Stimulated activated naive CD8-positive, alpha-beta T cell treated with anti-CD3 and anti-CD28 coated beads, Interleukin-15, Interleukin-2, amounts not matched to agents 100 U/mL and 50 U/mL, for 24 hours (primary cell): ENCODE measurements at regions not wholly inside any gene's neighbourhood (a gene's known extent, or its start where the extent isn't known, plus 50 kb on each side); places are given as distances from the start of the nearest gene placed in this dataset.

Experiments
- ATAC-seq: fragments of 150-1000 bp; cut with Tn5 transposase; one replicate; pipeline ENCODE4 v1.10.0; 2021
- DNase-seq: peaks from one replicate; pipeline ENCODE4 v3.0.0; 2021

DNA sequence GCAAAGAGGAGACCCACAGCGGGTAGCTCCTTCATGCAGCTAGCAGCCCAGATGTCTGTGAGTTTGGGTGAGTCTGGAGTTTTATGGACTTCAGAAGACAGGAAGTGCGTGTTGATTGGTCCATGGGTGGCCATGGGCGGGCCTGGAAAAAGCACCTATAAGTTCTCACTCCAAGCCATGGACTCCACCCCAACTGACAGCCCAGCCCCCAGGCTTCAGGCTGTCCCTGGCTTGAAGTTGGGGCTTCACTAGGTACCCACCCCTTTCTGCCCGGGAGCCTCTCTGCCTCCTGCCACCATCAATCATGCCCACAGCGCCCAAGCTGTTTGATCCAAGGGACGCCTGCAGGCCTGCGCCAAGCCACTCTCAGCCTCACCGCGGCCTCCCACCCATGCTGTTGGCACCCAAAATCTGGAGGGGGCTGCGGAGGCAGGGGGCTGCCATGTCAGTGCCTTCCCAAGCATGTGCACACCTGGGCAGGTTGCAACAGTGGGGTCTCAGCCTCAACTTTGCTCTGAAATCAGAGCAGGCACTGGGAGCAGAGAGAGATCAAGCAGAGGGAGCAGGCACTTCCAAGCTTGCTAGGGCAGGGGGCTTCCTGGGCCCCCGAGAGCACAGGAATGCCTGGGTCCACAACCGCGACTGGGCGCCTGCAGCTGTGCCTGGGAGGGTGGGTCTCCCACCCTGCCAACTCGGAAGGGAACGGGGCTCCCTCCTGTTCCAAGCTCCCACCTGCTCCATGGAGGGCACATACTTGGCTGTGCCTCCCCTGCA lies 1503.7 kb downstream of the CDH11 start:
- ATAC-seq, result no peak
- no peak for DNase-seq

DNA sequence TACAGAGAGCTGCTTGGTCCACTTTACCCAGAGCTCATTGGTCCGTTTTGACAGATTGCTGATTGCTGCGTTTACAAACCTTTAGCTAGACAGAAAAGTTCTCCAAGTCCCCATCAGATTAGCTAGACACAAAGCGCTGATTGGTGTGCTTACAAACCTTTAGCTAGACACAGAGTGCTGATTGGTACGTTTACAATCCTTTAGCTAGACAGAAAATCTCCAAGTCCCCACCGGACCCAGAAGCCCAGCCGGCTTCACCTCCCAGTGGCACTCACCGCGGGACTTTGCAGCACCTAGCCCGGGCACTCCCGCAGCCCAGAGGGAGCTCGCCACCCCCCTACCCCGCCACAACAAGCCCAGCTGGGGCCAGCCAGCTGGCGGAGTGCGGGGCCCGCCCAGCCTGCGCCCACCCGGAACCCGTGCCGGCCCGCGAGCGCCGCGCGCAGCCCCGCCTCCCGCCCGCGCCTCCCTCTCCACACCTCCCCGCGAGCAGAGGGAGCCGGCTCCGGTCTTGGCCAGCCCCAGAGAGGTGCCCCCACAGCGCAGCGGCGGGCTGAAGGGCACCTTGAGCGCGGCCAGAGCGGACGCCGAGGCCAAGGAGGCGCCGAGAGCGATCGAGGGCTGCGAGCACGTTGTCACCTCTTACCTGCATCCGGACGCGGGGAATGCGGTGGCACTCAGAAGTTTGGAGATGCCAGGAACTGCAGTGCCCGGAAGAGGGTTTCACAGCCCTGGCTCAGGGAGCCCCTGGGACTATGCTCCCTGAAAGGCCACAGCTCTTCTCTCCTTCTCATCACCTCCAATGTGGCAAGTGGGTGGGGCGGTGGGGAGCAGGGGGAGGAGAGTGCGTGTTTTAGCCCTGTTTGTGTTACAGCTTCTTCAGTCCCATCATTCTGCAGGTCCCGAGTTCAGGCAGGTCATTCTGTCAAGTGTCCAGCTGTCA lies 1504.5 kb downstream of the CDH11 start:
- DNase-seq, result no peak
- no peak for ATAC-seq

DNA sequence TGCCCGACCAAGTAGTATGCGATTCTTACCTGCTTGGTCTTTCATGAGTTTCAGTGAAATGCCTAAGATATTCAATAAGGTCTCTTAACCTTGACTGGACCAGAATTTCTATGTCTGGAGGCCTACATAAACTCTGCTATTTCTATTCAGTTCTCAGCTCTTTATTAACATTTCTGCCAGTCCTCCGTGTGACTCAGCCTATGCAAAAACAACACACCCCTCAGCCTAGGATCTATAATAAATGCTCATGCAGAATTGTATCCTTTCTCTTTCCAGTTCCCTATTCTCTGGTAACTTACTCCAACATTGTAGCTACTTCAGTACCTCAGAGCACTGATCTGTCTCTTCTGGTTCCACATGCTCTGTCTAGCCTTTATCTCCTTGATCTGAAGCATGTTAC lies 1507.4 kb downstream of the CDH11 start:
- no peak for DNase-seq
- ATAC-seq, result no peak

DNA sequence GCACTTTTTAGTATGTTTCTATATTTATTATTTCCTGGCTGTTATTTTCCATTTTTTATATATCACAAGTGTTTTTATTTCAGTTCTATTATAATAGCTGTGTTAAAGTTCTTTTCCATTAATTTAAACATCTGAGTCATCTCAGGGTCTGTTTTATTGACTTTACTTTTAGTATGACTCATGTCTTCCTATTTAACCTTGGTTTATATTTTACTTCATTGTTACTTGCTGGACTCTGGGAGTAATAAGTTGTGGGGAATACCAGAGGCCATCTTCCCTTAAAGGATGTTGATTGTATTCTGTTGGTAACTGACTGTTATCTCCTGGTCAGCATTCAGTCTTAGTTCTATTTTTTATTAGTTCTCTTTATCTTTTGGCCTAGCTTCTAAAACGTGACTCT lies 1508.2 kb downstream of the CDH11 start:
- DNase-seq (no peak), ATAC-seq (no peak)

DNA sequence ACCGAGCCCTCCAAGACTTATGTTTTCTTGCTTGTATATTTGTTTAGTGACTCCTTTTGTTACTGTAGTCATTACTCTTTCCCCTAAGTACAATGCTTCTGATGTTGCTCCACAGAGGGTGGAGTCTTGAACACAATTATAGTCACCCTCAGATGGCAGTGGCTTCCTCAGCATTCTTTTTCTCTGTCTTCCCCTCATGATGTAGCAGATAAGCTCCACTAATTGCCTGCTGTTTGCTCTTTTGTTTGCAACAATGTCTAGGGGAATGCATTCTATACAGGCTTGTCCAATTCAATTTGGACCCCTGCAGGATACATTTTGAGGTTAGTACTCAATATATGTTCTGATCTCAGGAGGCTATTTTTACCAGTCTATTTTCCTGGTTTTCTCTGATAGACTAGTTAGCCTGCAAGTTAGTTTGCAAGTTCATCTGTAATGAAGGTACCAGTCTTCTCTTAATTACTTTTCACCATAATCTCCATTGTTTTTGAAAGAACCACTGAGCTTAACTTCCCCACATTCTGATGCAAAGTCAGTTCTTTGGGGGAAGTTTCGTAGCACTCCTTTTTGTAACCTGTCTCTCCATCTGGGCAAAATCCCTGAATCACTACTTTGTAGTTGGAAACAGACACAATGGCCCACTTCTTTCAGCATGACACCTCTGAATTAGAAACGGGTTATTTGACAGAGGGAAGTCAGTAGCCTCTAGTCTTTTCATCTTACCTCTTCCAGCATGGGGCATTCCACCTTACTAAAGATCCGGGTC lies 1509.2 kb downstream of the CDH11 start:
- no peak for DNase-seq
- no peak for ATAC-seq

DNA sequence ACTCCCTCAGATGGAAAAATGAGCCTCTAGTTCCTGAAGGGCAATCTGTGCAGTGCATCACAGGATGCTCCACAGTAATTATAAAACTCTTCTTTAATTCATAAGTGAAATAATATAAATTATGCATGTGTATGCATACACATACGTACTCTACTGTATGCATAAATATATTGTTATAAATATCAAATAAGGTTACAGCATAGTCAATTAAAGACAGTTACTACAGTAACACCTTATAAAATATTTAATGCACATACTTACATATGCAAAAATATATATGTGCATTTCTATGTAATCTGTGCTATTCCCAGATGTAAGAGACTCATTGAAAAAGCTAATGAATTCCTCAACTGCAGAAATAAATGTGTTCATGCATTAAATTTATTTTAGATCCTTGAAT lies 1515.1 kb downstream of the CDH11 start:
- no peak for ATAC-seq
- DNase-seq, result no peak

DNA sequence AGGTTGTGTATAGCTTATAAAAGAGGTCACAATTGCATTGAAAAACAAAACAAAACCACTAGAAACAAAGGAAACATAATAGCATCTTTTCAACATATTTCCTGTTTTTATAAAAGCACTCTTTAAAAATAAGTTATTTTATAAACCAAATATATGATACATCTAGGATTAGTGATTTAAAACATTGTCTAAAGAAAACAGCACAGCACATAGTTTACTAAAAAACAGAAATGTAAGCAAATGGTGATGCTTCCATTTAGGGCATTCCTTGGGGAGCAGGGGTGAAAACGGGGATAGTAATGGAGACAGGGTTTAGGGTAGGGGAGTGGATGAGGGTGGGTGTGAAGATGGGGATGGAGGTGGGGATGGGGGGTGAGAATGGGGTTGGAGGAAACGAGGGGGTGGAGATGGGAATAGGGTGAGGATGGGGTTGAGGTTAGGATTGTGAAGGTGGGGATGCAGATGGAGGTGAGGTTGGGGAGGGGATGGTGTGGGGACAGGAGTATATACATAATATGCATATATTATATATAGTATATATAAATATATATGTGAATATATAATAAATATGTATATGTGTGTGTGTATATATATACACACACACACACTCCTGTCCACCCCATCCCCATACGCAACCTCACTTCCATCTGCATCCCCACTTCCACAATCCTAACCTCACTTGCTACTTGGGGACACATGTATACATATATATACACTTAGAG lies 1519.5 kb downstream of the CDH11 start:
- ATAC-seq (no peak), DNase-seq (no peak)

DNA sequence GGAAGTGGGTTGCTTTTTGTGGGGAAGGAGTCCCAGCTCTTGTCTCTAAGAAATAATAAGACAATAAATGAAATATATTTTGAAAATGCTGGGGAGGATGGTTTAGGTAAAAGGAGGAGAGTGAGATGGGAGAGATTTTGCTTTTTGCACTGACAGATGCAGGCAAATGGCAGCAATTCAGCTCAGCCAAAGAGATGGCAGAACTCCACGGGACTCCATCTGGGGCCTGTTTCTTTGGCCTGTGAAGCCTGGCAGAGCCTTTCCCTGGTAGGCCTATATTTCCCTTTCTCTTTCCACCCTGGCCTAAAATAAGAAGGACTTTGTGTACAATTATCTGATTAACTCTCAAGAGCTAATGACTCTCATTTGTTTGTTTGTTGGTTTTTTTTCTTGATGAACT lies 1525.1 kb downstream of the CDH11 start:
- no peak for DNase-seq
- no peak for ATAC-seq

DNA sequence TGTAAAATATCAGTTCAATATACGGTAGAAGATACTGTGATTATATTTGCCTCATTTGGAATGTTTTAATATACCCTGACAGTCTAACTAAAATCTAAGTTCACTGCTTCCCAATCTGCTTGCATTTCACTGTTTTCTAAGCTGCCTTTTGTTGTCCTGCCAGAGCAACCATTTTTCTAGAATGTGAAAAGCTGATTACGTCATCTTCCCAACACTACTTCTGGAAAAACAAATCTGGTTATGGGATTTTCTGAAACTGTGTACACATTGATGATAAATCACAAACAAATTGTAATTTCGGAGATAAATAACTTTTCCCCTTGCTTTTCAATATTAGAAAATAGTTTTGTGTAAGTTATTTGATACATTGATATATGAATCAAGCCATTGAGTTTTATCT lies 1529.0 kb downstream of the CDH11 start:
- ATAC-seq, result no peak

DNA sequence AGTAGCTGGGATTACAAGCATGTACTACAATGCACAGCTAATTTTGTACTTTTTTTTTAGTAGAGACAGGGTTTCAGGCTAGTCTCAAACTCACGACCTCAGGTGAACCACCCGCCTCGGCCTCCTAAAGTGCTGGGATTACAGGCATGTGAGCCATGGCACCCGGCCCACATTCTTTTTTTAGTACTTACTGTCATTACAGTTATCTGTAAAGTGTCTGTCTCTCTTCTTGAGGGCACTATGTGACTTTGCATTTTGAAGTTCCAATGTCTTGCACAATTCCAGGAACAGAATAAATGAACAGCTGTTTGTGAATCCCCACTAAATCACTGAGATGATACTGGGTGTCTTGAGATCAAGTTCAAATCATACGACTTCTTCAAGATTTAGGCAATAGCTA lies 1540.3 kb downstream of the CDH11 start:
- ATAC-seq (no peak), DNase-seq (no peak)

More for the DNA sequence above, 1529.0 kb downstream of the CDH11 start:
- no peak for DNase-seq

DNA sequence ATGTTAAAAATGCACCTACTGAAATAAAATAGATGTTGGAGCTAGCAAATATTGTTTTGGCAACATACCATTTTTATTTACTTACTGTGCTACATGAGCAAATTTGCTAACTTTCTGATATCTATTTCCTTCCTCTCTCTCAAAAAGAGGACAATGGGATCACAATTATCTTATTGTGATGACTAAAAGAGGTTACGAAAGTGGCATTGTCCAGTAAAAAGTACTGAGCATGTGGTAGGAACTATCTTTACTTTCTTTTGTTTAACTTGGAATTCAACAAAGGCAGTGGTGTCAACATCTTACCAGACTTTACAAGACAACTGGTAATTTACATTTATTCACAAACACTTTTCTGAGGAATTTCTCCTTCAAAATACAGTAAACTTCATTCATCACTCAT lies 1542.6 kb upstream of the CDH8 start:
- no peak for ATAC-seq
- no peak for DNase-seq

DNA sequence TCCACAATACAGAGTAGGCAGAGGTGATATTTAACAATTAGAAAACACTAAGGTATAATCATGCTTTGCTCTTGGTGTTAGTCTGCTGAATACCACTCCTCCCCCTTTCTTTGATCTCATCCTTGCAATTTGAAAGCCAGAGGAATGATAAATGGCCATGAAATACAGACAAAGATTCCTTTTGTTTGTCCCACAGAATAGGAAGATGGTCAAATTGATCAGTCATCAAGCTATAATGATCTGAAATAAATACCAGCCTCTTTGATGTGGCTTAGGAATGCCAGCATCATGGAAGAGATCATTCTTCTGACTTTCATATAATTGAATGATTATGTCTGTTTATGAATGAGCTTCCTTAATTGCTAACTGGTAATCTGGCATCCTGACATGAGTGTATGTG lies 1541.7 kb upstream of the CDH8 start:
- no peak for ATAC-seq
- no peak for DNase-seq

DNA sequence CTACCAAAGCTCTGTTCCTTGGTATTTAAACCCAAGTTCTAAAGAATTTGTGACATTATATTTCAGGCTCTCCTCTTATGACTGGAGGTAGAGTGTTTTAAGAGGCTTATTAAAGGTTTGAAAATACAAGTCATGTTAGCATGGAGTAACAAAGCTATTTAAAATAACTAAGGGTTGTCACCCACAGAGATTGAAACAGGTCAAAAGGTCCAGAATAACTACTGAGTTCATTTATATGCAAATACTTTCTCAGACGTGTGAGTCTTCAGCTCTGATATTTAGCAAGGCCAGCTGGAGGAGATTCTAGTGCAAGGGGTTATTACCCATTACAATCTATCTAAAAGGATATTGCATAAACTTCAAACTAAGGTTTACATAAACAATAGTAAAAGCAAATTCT lies 1538.8 kb upstream of the CDH8 start:
- DNase-seq (no peak), ATAC-seq (no peak)

DNA sequence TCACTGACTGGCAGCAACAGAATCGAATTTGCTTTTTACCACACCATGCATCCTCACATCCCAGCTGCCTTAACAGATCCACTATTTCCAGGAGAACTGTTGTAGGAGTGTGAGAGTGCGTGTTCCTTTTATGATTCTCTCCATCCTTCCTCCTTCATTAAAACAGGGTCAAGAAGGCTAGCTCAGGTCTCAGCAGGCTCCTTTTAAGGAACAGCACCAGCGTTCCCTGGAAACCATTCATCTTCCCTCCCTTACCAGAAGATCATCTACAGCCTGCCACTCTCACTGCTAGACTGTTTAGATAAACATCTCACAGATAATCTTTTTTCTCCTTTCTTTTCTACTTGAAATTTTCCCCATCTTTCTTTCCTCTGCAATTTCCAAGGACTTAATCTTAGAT lies 1531.9 kb upstream of the CDH8 start:
- DNase-seq, result no peak

DNA sequence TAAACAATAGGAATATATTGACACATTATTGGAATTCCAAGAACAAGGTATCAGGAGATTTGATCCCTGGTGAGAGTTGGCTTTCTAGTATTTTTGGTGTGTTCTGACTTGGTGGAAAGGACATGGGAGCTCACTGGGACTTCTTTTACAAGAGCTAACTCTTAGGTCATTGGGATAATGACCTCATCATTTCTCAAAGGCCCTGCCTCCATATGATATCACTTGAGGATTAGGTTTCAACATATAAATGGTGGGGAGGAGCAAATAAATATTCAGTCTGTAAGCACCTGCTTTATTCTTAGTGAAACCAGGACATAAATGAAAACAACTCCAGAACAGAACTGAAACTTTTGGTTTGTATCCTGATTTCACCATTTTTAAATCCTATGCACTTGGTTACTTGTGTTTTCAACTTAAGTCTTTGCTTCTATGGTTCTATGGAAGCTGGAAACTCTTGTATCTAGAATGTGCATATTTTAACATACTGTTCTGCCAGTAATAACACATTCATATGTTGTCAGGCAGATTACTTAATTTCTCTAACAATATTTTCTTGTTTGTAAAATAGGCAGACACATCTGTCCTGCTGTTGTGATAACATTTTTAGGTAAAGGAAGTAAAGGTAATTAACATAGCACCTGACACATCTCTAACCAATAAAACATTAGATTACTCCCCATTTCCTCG lies 1527.7 kb upstream of the CDH8 start:
- DNase-seq (no peak), ATAC-seq (no peak)

More for the DNA sequence above, 1531.9 kb upstream of the CDH8 start:
- no peak for ATAC-seq

DNA sequence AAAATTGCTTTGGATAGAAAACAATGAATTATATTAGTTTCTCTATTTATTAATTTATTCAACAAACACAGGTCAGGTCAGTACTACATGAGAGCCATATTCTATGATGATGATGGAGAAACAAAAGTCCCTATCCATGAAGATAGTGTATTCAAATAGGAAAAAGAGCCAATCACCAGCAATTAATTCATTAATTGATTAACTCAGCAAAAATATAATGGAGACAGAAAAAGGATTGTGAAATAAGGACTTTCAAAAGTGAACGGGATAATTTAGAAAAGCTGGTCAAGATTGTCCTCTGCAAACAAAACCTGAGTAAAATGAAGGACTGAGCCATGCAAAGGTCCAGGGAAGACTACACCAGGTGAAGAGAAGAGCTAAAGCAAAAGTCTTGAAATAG lies 1517.7 kb upstream of the CDH8 start:
- ATAC-seq (no peak), DNase-seq (no peak)

DNA sequence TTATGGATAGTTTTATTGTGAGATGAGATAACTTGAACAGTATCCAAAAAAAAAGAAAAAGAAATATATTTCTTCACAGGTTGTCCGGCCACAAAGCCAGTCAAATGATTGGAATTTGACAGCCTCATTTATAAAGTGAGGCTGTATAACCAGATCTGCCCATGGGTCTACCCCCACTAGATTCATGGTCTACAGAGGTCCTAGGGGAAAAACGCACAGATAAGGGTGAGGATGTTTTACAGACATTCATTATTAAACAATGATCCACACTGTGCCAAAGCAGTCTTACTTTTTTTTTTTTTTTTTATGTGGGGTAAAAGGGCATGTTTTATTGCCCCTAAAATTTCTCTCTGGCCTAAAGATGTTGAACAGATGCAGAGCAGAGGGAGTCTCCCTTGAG lies 1503.0 kb upstream of the CDH8 start:
- ATAC-seq, result no peak

DNA sequence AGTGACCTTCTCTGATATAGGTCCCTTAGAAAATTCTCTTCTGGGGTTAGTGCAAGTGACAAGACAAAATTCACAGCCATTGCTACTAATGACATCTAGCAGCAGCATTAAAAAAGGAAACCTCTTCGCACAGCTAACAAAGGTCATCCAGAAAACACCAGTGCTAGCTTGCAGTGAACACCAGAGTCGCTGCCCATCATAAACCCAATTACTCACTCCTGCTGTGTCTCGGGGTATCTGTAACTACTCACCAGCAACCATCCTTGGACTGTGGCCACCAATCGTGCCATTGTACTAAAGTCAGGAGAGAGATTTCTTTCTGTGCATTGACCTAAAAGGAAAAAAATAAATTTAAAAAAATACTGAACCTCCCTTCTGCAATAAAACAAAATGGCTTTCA lies 1494.7 kb upstream of the CDH8 start:
- ATAC-seq, result no peak
- DNase-seq, result no peak

More for the DNA sequence above, 1503.0 kb upstream of the CDH8 start:
- no peak for DNase-seq

DNA sequence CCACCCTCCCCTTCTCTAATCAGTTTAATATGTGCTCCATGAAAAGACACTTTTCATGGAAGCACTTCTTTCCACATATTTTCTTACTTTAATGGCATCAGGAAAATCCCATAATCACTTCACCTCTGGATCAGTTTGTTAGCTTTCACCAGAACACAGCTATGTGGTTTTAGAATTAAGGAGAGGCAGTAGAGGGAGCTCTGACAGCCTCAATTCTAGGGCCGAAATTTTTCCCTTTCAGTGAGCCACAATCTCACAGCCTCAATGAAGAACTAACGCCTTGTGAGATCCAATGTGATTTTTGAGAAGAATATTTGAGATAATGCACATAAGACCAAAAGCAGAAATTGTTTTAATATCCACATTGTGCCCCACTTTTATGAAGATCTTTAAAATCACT lies 1494.0 kb upstream of the CDH8 start:
- ATAC-seq (no peak), DNase-seq (no peak)

DNA sequence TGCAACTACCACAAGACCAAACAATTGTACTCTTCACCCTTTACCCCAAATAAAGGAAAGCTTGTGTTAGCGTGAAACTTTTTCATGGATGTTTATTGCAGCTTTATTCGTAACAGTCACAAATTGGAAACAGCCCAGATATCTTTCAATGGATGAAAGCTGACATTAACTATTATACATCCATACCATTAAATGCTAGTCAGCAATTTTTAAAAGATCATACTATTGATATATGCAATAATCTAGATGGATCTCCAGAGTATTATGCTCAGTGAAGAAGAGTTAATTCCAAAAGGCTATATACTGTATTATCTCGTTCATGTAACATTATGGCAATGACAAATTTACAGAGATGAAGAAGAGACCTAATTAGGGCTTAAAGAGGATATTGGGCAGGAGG lies 1491.2 kb upstream of the CDH8 start:
- no peak for ATAC-seq

DNA sequence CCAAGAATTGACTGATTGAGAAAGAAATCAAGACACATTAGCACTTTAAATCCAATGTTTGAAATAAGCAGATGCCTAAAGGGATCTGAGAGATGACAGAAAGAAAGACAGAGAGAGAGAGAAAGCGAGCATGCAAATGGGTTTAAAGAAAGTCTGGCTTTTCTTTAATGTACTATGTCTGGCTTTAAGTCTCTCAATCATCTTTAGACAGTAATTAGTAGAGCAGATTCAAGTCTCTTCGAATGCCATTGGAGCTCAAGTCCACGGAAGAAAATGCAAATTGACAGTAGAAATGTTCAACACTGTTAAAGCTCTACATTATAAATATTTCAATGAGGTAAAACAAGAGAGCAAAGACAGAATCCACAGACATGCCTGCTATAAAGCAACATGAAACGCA lies 1480.2 kb upstream of the CDH8 start:
- DNase-seq (no peak), ATAC-seq (no peak)

More for the DNA sequence above, 1491.2 kb upstream of the CDH8 start:
- no peak for DNase-seq
